Tibial nerve (tissue), 4 donors: ENCODE measurements at regions not wholly inside any gene's neighbourhood (a gene's known extent, or its start where the extent isn't known, plus 50 kb on each side); places are given as distances from the start of the nearest gene placed in this dataset.

Experiments
- DNase-seq, 2 donors: peaks; one replicate each; pipeline ENCODE4 v3.0.0-alpha.2; 2019; ENCODE audit warnings: low spot score in 2 of 2
- H3K27ac ChIP-seq, 4 donors: fragments of 200-600 bp; sonication (generic) in 3 of 4; one replicate each; pipeline ENCODE4 v1.5.1; 2017 to 2019; ENCODE audit warnings: mild to moderate bottlenecking in 1 of 4
- H3K27me3 ChIP-seq, 2 donors: fragments of 200-600 bp; sonication (generic) in 1 of 2; one replicate each; pipeline versions ENCODE4 v1.5.1 to v1.6.0; 2017 to 2019
- H3K36me3 ChIP-seq, 3 donors: fragments of 200-600 bp; sonication (generic); one replicate each; pipeline ENCODE4 v1.5.1; 2018 to 2019
- H3K4me1 ChIP-seq, 4 donors: fragments of 200-600 bp; sonication (generic) in 3 of 4; one replicate each; pipeline ENCODE4 v1.5.1; 2017 to 2019
- H3K4me3 ChIP-seq, 4 donors: fragments of 200-600 bp; sonication (generic) in 3 of 4; one replicate each; pipeline ENCODE4 v1.5.1; 2017 to 2019; ENCODE audit warnings: mild to moderate bottlenecking in 1 of 4, moderate library complexity in 1 of 4
- H3K9me3 ChIP-seq, 4 donors: fragments of 200-600 bp; sonication (generic) in 3 of 4; one replicate each; pipeline ENCODE4 v1.5.1; 2017 to 2019
- EP300 ChIP-seq, 2 donors: sonication (generic); formaldehyde crosslinking; IDR thresholded peaks; one replicate each; pipeline ENCODE4 v1.6.1; 2017; ENCODE audit warnings: antibody characterized with exemption in 2 of 2, mild to moderate bottlenecking in 1 of 2
- POLR2A ChIP-seq, 2 donors: fragments of 450-650 bp; IDR thresholded peaks; one replicate each; pipeline ENCODE4 v1.6.1; 2017; ENCODE audit warnings: antibody characterized with exemption in 2 of 2, mild to moderate bottlenecking in 2 of 2, moderate library complexity in 2 of 2
- WGBS, 2 donors: methylation state at CpG; one replicate each; pipeline ENCODE4 v1.1.5; 2018; 5-methylcytosine and 5-hydroxymethylcytosine counted together
- TF ChIP-seq, protein P1 (sequence below), 5 experiments: fragments of 200-600 bp in 3 of 5; fragments of 450-650 bp in 2 of 5; sonication (generic) in 3 of 5; IDR thresholded peaks; one replicate each; pipeline ENCODE4 v1.5.1; 2016 to 2019; ENCODE audit warnings: antibody characterized with exemption in 5 of 5, mild to moderate bottlenecking in 3 of 5, moderate library complexity in 2 of 5

DNA sequence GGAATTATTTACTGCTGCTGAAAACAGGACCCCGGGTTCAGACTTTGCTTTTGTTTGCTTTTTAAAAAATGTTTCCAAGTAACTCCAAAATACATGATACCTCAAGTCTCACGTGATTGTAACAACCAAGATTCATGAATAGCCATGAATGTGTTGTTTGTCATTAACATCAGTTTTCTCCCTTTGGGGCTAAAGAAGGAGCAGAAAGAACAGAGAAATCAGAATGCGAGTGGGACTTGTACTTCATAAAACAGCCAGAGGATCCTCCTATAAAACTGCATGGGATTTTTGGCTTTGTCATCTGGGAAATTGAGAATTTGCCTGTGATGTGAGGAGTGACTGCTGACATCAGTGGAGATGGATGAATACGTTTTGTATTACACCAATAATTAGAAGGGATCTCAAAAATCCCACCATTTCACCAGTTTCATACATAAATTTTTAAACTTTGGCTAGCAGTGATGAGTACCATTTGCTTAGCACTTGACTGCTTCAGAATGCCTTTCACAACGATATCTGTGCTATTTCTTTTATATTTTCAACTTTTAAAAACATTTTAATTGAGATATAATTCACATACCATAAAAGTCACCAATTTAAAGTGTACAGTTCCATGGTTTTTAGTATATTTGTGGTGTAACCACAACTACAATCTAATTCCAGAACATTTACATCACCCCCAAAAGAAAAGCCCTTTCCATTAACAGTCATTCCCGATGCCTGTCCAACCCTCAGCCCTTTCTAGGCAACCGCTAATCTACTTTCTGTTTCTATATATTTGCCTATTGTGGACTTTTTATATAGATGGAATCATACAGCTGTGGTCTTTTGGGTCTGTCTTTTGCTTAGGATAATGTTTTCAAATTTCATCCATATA is 126.9 kb upstream of the ANKRD55 start:
- TF ChIP-seq, protein P1, sequence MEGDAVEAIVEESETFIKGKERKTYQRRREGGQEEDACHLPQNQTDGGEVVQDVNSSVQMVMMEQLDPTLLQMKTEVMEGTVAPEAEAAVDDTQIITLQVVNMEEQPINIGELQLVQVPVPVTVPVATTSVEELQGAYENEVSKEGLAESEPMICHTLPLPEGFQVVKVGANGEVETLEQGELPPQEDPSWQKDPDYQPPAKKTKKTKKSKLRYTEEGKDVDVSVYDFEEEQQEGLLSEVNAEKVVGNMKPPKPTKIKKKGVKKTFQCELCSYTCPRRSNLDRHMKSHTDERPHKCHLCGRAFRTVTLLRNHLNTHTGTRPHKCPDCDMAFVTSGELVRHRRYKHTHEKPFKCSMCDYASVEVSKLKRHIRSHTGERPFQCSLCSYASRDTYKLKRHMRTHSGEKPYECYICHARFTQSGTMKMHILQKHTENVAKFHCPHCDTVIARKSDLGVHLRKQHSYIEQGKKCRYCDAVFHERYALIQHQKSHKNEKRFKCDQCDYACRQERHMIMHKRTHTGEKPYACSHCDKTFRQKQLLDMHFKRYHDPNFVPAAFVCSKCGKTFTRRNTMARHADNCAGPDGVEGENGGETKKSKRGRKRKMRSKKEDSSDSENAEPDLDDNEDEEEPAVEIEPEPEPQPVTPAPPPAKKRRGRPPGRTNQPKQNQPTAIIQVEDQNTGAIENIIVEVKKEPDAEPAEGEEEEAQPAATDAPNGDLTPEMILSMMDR (IDR thresholded peaks at IDR 0.05), result no peak
- TF ChIP-seq EP300 (IDR thresholded peaks at IDR 0.05) (no peak), POLR2A (IDR thresholded peaks at IDR 0.05) (no peak)
- no peaks in the 10 kb centered on the region for H3K36me3 ChIP-seq
- H3K27me3 ChIP-seq, result no peaks in the 10 kb centered on the region
- WGBS, 2 donors, result 79 to 80% methylated on average over 7 of the region's 7 CpGs
- H3K4me3 ChIP-seq, result no peak overlapping the region
- no peak for DNase-seq
- peaks cover 5 to 38% (median 18%) of the 10 kb centered on the region in 4 donors for H3K4me1 ChIP-seq
- H3K27ac ChIP-seq, result peak overlapping the region in 1 of 4 donors; percentile 13
- no peaks in the 10 kb centered on the region for H3K9me3 ChIP-seq

DNA sequence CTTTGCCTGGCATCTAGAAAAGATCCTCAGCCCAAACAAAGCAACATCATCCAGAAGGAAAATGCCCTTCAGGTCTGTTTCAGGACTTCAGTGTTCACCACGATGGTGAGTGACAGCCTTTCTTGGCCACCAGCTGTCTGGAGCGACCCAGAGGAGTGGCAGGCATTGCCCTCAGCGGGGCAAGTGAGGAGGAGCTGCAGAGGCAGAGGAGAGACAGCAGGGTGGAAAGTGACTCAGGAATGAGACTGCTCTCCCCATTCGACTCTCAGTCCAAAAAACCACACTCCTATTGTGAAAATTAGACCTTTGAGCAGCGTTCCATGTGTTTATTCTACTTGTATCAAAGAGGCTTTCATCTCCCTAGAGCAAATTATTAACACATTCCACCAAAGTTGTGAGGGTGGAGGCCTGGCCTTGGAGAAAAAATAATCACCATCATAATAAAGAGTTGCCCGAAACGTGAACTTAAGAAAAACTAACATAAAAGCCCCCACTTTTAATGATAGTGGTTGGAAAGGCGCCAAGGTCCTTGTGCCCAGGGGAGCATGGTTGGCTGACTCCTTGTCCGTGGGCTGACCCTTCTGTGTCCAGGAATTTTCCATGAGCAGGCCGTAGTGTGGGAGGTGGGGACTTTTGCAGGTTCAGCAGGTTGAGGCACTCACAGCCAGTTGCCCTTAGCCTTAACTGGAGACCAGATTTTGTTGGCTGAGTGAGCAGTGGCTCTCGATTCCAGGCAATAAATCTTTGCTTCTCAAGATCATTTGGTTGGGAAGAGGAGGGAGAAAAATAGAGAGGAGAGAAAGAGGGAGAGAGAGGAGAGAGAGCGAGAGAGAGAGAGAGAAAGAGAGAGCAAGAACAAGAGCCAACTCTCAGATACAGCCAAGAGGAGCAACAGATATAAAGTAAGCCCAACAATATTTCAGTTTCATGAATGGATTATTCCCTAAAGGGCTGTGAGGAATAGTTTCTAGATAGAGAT is 125.9 kb upstream of the ANKRD55 start:
- no peaks in the 10 kb centered on the region for H3K36me3 ChIP-seq
- peak in 1 of 2 donors; percentile 33 for TF ChIP-seq EP300 (IDR thresholded peaks at IDR 0.05)
- TF ChIP-seq, protein P1 (IDR thresholded peaks at IDR 0.05), result no peak
- no peaks in the 10 kb centered on the region for H3K27me3 ChIP-seq
- peak in 1 of 2 donors; percentile 26 for DNase-seq
- H3K4me3 ChIP-seq, result no peak overlapping the region
- peaks cover 5 to 38% (median 18%) of the 10 kb centered on the region in 4 donors for H3K4me1 ChIP-seq
- WGBS, 2 donors, result 19 to 28% methylated on average over 12 of the region's 12 CpGs
- H3K27ac ChIP-seq, result peak overlapping the region in 3 of 4 donors; percentile 13 to 68 (median 59)
- no peaks in the 10 kb centered on the region for H3K9me3 ChIP-seq

DNA sequence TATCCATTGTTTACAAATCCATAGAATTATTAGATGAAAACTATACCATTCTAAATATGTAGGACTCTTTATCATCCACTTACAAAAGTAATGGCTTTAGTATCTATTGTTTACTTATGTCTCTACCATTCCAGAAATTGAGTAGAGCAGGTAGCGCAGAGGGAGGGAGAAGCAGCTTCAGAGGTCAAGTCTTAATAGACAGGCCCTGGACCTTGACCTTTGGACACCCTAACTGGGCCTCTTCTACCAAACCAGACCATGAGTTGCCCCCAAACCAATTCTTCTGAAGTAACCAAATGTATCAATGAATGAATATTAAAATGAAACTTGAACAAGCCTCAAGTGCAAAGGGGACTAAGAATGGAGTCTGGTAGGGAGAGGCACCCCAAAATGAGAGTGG is 124.9 kb upstream of the ANKRD55 start:
- Histone ChIP-seq H3K9me3 (no peaks in the 10 kb centered on the region), H3K36me3 (no peaks in the 10 kb centered on the region), H3K27me3 (no peaks in the 10 kb centered on the region), H3K4me3 (no peak overlapping the region), H3K4me1 (peaks cover 5 to 38% (median 18%) of the 10 kb centered on the region in 4 donors), H3K27ac (no peak overlapping the region)
- TF ChIP-seq EP300 (IDR thresholded peaks at IDR 0.05), result no peak
- TF ChIP-seq, protein P1 (IDR thresholded peaks at IDR 0.05), result no peak
- TF ChIP-seq POLR2A (IDR thresholded peaks at IDR 0.05), result no peak
- DNase-seq, result no peak
- 94 to 97% methylated on average over 1 of the region's 1 CpG for WGBS, 2 donors

DNA sequence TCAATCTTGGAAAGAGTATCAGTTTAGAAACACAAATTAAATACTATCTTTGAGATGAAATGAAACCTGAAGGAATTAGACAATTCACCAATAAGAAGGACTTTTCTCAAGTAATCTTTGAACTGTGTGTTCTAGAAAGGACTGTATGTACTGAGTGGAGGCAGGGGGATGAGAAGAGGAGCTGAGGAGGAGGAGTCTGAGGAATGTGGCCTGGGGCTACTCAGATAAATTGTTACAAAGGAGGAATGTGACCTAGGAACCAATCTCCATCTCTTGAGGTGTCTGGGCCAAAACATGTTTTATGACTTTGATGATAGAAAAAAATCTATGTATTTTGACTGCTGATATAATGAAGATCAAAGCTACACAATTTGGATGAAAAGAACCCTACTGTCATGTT is 124.3 kb upstream of the ANKRD55 start:
- no peak overlapping the region for H3K4me3 ChIP-seq
- no peak overlapping the region for H3K27ac ChIP-seq

DNA sequence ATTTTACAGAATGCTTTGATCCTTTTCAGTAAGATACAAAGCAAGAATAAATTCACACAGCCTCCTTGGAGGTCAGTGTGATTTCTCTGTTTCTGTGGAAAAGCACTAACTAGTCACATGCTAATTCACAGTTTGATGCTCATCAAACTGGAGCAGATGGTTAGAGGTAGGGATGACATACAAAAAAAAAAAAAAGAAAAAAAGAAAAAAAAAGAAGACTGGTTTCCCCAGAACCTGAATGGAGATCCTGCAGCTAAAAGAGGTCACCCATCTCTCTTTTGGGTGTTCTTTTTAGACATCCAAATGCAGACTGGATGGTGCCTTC is 123.7 kb upstream of the ANKRD55 start:
- no peak for TF ChIP-seq POLR2A (IDR thresholded peaks at IDR 0.05)
- TF ChIP-seq, protein P1 (IDR thresholded peaks at IDR 0.05), result no peak
- TF ChIP-seq EP300 (IDR thresholded peaks at IDR 0.05), result no peak
- Histone ChIP-seq H3K27ac (no peak overlapping the region), H3K27me3 (no peaks in the 10 kb centered on the region), H3K4me1 (peaks cover 5 to 38% (median 18%) of the 10 kb centered on the region in 4 donors), H3K4me3 (no peak overlapping the region), H3K36me3 (no peaks in the 10 kb centered on the region), H3K9me3 (no peaks in the 10 kb centered on the region)
- DNase-seq, result no peak

More for the DNA sequence above, 124.3 kb upstream of the ANKRD55 start:
- TF ChIP-seq EP300 (IDR thresholded peaks at IDR 0.05), result no peak
- no peaks in the 10 kb centered on the region for H3K27me3 ChIP-seq
- peaks cover 5 to 38% (median 18%) of the 10 kb centered on the region in 4 donors for H3K4me1 ChIP-seq
- no peaks in the 10 kb centered on the region for H3K36me3 ChIP-seq
- H3K9me3 ChIP-seq, result no peaks in the 10 kb centered on the region
- DNase-seq, result no peak
